Epithelial cell of prostate (primary cell): ENCODE measurements at regions not wholly inside any gene's neighbourhood (a gene's known extent, or its start where the extent isn't known, plus 50 kb on each side); places are given as distances from the start of the nearest gene placed in this dataset.
"Not testable (repeated sequence)": the region's sequence is repeated elsewhere in the genome, so short reads cannot be mapped to it uniquely, and the experiment has no call there.

Source experiments
- DNase-seq: peaks from one replicate; pipeline ENCODE4 v3.0.0-alpha.2; 2011; ENCODE audit warnings: low read depth, low spot score
- H3K27ac ChIP-seq: fragments of 450-650 bp; 2 replicates; pipeline ENCODE4 v1.5.1; 2017; ENCODE audit warnings: mild to moderate bottlenecking

DNA sequence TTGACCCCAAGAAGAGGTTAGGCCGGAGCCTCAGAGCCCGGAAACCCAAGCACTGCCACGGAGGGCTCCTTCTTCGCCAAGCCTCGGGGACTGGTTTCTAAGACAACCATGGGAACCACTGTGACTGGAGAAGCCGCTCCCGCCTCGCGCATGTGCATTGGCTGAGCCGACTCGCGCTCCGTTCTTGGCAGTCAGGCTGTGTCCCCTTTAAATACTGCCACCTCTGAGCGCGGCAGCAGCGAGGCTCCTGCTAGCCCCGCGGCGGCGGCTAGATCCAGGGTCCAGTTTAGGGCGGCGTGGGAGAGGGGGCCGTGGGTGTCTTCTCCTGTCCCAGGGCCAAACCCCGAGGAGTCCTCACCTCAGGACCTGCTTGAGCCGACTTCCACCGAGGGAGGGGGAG lies 457.1 kb upstream of the ZNG1F start:
- not testable (repeated sequence) for H3K27ac ChIP-seq

GRCh38 chr9:41643571-41644279 lies 454.6 kb upstream of the ZNG1F start:
- DNase-seq, result peak; percentile 16
- H3K27ac ChIP-seq, result not testable (repeated sequence)

More for the DNA sequence above, 457.1 kb upstream of the ZNG1F start:
- DNase-seq, result not testable (repeated sequence)

DNA sequence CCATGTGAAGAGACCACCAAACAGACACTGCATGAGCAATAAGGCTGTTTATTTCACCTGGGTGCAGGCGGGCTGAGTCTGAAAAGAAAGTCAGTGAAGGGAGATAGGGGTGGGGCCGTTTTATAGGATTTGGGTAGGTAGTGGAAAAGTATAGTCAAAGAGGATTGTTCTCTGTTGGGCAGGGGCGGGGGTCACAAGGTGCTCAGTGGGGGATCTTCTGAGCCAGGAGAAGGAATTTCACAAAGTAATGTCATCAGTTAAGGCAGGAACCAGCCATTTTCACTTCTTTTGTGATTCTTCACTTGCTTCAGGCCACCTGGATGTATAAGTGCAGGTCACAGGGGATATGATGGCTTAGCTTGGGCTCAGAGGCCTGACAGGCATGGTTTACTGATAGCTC lies 444.6 kb upstream of the ZNG1F start:
- DNase-seq, H3K27ac ChIP-seq: not testable (repeated sequence)

- DNase-seq, H3K27ac ChIP-seq: not testable (repeated sequence)
These were observed 434.5 kb upstream of the ZNG1F start for GRCh38 chr9:41623666-41624065.

- DNase-seq, H3K27ac ChIP-seq: not testable (repeated sequence)
These were observed 430.1 kb upstream of the ZNG1F start for GRCh38 chr9:41619254-41619653.

- not testable (repeated sequence) for H3K27ac ChIP-seq, DNase-seq
These were observed 417.9 kb upstream of the ZNG1F start for GRCh38 chr9:41606961-41607547.

DNA sequence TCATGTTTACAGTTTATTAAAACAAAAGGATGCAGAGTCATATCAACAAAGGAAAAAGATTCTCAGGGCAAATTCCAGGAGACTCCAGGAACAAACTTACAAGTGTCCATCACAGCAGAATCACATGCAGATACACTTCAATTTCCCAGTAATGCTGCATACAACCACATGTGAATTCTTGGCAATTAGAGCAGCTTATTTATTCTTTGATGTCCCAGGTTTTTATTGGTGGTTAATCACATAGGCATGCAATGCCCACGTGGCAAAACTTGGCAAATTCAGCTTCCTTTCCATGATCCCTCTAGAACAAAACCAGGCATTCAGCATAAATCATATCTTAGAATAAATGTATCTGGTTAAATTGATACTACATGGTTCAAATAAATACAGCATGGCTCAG lies 376.5 kb upstream of the ZNG1F start:
- not testable (repeated sequence) for DNase-seq, H3K27ac ChIP-seq
